T1000 (cell line): ENCODE measurements at regions not wholly inside any gene's neighbourhood (a gene's known extent, or its start where the extent isn't known, plus 50 kb on each side); places are given as distances from the start of the nearest gene placed in this dataset.
"Not testable (repeated sequence)": the region's sequence is repeated elsewhere in the genome, so short reads cannot be mapped to it uniquely, and the experiment has no call there.

Experiments used
- DNase-seq: peaks from one replicate; lab custom pipeline; 2025; ENCODE audit warnings: mixed read lengths; lab: John Stamatoyannopoulos, UW

DNA sequence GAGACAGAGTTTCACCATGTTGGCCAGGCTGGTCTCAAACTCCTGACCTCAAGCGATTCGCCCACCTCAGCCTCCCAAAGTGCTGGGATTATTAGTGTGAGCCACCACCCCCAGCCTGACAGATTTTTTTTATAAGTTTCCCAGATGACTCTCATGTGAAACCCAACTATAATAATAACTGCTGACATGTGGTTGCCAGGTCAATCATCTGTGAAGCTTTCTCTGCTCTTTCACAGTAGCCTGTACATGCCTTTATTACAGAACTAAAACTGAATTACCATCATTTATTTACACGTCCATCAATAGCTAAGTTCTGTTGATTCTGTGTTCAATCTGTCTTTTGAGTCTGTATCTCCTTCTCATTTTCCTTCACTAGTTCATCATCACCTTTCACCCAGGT lies 218.5 kb downstream of the RPS29 start:
- DNase-seq = no peak

DNA sequence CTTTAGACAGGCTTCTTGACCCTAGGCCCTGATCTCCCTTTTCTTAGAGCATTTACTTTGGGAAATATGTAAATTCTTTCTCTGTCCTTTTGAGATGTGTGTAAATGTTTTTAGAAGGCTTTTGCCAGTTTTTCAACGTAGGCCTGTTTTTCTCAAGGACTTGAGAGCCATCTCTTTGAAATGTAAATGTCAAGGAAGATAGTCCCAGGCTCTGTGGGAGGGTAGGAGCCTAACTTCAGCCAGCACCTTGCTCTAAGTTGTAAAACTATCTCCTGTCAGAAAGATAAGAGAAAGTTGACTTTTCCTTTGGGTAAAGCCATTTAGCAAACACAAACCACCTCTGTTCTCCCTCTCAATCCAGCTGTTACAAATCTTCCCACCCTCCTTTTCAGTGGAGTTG lies 219.8 kb downstream of the RPS29 start:
- no peak for DNase-seq

DNA sequence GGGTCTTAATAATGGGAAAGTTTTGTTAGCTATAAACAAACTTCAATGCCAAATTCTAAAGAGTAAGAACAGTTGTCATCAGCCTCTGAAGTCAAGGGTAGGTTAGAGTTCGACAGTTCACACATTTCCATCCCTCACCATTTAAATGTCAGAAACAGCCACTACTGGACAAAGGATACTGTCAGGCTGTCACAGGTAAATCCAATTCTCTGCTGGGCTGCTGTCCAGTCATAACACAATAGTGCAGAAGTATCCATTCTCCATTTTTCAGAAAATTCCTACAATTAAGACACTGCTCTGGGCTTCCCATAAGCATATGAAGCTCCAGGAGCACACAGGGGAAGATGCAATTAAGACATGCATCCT lies 221.4 kb downstream of the RPS29 start:
- DNase-seq = no peak

DNA sequence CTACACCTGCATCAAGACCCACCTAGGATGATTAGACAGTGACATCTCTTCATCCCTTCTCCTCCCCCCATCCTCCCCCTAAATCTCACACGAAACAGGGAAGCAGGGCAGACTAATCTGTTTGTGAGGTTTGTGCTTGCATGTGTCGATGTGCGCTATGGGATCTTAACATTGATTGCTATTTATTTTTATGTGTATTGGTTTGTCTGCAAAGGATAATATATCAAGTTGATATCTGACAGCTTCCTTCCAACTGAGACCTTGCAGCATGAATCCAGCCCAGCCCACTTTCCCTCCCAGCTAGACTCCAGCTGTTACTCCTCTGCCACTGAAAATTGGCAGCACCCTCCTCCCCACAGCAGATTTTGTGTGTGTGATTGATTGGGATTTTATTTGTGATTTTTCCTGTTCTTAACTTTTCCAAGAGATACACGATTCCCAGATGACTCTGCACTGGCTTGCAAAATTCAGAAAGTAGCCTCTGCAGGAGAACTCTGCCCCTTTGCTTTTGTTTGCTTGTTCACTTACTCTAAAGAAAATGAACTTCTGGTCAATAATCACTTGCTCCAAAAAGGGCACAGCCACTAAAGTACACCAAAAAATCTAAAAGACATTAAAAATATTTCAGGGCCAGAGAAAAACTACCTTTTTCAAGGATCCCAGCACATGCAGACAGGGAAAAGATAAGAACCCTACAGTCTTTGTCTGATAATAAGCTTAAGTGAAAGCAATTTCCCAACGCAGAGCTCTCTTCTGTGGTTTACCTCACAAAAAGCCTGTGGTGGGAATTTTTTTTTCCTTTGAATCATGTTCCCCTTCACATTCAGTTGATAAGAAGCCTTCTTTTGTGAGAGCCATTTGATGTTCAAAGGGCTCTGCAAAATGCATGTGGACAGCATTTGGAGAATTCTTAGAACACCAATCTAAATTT lies 222.1 kb downstream of the RPS29 start:
- no peak for DNase-seq

DNA sequence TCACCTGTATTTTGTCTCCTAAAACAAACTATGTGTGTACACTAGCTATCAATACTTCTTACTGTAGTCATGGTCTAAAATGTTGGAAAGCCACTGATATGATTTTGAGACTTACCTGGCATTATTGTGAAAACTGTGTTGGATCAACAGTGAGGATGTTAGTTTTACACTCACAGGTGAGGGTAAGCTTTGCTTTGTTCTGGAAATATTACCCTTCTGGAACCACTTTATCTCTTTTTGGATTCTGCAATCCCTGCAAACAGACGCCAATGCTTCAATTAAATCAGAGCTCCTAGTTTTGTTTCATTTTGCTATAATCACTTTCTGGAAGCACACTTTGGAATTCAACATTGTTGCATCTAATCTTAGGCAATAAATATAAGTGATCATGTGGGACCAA lies 223.3 kb downstream of the RPS29 start:
- DNase-seq = no peak

DNA sequence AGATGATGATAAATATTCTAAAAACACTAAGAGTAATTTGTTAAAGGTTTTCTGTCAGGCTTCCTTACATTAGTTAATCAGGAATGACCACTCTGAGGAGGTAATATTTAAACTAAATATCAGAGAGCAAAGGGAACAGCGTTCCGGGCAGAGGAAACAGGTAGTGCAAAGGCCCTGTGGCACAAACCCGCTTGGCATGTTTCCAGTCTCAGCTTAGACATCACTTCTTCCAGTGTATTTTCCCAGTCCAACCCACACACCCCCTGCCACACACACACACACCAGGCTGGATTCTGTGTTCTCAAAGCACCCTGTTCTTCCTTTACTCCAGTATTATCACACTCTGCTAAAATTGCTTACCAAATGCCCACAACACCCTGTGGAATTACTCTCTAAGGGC lies 247.1 kb downstream of the RPS29 start:
- DNase-seq = no peak

DNA sequence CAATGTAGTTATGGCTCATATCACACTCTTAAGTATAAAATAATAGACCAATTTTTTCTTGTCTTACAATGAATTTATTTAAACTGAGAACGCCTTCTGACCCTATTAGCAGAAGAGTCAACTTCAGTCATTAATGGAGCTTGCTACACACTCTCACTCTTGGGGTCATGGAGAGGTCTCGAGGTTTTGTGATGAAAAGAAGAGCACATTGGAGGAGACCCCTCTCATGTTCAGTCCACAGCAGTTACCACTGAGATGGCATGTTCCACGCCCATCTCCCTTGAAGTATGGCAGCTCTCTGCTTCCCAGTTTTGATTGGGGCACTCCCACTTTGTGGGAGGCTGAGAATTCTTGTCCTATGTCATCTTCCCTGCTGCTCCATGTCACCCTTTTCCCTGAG lies 266.4 kb downstream of the RPS29 start:
- no peak for DNase-seq

DNA sequence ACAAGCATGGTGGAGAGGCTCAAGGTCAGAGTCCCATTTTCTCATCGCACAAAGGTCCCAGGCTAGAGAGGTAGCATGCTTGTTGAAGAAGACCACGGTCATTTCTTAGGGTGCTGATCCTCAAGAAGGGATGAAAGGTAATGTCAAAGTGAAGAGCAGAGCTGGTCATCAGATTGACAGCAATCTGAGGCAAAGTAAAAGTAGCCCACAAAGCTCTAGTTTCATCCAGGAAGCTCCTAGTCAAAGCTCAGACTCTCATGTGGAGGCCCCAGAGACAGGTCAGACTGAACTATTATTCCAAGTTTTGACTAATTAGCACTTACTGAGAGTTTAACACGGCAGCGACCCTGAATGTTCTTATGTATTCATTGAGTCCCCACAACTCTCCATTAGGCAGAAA lies 270.6 kb downstream of the RPS29 start:
- no peak for DNase-seq

DNA sequence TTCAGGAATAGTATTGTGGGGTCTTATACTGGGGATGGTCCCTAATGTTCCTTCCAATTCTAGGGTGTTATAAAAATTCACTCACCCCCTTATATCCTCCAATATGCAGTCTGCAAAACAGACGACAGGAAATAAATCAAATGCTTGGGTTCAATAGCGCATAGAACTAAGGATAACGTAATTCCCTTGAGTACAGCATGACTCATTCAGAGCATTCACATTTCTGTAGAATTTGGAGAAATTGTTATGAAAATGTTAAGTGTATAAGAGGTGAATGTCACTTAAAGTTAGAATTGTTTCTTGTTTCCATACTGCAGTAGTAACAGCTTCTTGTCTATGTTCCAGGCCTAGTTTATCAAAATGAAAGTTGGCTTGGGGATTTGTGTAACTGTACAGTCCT lies 271.4 kb downstream of the RPS29 start:
- no peak for DNase-seq

DNA sequence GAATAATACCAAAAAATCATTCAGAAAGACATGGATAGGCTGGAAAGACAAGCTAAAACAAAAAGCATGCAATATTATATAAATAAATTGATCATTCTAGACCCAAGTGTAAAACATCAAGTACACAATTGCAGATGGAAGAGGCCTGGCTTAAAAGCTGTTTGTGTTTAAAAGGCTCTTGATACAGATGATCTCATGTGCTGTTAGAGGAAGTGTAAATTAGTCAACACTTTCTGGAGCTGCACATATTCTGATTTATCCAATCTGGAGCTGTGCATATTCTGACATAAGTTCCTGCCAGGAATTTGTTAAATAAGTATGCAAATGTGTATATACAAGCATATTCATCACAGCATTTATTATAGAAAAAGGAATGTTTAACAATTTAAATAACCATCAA lies 273.1 kb downstream of the RPS29 start:
- no peak for DNase-seq

DNA sequence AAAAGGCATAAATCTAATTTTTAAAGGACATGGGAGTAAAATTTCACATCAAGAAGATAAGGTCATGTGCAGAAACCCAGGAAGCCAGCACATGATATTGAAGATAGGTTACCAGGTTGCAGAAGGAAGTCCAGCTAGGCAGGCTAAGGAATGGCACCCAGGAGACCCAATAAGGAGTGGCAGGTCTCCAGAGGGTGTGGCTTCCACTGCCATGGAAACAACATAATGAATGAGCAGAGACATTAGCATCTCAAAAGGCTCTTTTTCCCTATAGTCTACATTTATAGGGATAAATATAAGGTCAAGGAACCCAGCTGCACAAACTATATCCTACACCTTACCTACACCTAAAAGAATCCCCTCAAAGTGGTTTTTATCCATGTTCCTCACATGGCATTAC lies 275.9 kb downstream of the RPS29 start:
- DNase-seq = no peak

DNA sequence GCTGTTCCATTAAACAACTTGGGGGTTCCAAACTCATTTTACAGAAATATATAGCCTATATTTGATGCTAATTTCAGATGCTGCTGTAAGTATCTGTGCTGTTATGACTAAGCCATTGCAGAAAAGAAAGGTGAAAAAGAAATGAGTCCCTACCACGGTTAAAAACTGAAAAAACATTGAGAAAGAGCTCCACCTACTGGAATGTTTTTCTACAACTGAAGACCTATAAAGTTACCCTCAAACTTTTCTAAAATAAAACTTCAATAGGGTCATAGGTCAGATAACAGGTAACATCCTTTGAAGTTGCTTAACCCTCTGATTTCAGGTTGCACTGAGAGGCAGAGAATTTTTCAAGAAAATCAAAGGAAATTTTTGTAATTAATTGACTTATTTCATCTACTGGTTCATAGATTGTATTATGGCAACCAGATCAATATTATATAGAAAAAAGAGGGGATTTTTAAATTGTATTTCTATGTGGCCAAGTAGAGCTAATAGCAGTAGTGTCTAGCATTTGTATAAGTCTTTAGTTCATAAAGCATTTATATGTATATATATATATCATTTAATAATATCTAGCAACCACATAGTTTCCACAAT lies 279.9 kb downstream of the RPS29 start:
- DNase-seq = no peak

DNA sequence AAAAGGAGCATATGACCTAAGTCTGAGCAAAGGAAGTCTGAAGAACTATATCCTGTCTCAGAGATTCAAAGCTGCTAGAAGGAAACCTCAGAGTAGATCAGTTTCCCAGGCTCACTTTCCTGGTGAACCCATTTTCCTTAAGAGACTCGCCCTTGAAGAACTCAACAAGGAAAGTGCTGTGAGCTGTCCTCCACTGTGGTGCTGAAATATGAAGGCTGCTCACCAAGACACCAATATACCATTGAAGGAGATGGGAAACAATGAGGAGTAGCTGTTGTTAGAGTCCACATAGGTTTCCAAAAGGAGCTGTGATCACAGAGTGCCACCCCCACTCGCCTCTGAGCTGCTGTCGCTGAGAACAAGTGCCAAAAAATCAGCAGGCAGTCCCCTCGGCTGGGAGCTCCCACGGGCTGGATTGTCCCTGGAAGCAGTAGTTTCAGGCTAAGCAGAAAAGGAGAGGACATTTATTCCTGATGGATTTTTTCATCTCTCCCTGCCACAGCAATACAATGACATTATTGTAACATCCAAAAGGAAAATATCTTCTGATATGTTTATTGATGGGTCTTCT lies 282.1 kb downstream of the RPS29 start:
- peak; percentile 31 for DNase-seq

DNA sequence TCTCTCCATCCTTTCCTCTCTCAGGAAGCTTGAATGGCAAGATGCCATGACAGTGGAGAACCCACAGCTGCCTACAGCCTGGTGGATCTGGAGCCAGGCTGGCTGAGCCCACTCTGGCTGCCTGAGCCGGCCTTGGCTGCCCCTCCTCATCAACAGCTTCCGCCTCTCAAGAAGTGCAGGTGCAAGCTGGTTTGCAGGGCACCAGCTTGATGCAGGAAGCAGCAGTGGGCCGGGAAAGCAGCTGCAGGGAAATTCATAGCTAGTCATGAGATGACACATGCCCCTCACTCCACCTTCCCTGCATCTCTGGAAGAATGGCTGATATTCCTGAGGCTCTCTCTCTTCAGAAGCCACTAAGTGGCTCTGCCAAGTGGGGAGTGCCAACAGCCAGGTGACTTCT lies 289.1 kb downstream of the RPS29 start:
- no peak for DNase-seq

DNA sequence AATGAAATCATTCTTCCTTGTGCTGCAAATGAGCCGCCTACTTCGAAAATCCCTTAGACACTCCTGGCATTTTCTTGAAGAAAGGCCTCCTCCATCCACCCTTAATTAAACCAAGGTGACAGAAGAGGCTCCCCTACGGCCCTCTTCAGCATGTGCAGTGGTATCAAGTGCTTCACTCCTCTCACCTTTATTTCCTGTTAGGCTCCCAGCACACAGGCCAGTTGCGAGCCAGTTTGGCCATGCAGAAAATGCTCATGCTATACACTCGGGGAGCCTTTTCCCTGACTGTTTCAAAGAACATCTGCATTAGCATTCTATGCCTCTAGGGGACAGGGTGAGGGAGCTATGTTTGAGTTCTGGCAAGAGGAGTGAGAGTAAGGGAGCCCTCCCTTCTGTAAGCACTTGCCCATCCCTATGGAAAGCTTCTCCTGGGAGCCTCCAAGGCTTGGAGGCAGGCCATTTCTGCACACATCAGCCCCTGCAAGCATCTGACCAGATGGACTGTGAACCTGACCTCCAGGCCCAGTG lies 291.5 kb downstream of the RPS29 start:
- no peak for DNase-seq

DNA sequence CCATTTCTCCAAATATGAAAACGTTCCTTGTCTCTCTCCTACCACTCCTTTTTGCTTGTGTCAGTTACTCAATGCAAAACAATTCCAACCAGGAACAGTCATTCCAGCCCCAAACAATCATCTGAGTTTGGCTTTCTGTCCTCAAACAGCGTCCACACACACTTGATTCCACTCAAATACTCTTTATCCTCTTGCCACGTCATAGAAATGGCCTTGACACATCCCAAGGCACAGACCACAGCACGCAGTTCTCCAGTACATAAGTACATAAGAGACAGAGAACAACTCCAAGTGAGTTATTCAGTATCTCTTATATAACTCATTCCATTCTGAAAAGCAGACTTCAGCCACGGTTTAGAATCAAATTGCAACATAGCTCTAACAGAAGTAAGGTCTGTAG lies 299.2 kb downstream of the RPS29 start:
- no peak for DNase-seq

DNA sequence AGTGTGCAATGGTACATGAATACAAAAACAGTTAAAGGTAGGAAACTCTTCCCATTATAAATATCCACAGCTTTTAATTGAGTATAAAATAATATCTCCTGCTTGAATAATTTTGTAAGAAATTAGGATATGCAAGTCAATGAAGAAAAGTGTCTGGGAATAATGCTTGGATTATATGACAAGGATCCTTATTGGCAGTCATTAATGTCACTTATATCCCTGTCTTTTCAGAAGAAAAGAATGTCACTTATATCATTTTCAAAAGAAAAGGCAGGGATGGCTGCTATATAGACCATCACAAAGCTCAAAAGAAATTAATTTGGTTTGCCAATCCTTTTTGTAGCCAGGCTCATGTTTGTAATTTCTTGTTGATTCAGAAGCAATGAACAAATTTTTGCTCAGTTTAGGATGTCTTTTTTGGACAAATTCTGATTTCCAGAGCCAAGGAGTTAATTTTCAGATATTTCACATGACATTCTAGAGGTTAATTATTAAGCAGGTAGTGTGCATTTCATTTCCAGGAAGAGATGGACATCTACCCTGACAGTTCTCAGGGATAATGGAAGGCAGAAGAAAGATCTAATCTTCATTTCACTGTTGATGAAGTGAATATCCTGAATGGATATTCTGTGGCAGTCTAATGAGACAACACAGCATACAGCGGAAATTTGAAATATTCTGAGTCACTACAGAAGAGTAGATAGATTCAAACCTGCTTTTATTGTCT lies 299.8 kb downstream of the RPS29 start:
- DNase-seq = no peak

DNA sequence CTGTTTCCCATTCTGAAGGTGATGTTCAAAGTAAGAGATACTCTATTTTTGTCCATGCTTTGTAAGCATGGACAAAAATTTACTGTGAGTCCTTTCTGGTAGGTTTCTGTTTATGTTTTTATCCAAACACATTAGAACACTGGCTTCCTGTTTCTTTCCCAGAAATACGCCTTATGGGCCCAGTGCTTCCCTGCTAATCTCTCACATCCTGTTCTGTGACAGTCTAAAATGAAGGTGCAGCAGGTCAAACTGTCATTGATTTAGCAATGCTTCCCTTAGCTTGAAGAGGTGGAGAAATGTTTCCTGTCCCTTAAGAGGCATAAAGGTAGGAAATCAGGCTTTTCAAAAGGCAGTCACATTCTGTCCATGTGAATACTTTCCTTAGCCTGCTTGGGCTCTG lies 305.6 kb downstream of the RPS29 start:
- no peak for DNase-seq

DNA sequence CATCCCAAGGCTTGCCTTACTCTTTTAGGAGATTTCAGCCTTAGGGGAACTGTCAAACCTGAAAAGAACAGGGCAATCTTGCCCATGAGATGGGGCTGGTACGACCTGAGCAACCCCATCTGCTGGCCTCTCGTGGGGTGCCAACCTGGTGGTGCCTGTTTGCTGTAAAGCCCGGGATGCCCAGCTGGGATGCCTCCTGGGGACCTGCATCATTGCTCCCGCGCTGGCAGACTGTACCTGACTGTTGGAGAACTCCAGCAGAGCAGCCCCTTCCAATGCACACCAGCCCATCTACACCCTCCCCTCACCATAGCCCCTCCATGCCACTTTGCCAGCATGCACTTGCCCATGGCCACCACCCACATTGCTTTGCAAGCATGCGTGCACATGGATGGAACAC lies 335.7 kb downstream of the RPS29 start:
- DNase-seq = no peak

DNA sequence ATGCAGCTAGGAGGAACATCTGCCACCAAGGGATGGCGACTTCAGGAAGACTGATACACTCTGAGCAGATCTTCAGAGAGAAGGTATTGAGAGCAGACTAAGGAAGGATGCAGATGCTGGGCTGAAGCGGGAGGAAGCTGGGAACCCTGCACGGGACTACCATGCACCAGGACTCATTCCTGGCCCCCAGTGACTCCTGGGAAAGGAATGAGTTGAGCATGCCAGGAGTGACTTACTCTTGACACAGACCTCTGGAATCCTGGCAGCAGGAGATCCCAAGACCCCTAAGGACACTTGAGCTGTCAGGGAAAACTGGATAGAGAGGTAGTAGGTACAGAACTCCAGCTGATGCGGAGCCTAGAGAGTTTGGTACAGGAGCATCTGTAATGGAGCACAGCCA lies 336.1 kb downstream of the RPS29 start:
- DNase-seq = peak; percentile 74

DNA sequence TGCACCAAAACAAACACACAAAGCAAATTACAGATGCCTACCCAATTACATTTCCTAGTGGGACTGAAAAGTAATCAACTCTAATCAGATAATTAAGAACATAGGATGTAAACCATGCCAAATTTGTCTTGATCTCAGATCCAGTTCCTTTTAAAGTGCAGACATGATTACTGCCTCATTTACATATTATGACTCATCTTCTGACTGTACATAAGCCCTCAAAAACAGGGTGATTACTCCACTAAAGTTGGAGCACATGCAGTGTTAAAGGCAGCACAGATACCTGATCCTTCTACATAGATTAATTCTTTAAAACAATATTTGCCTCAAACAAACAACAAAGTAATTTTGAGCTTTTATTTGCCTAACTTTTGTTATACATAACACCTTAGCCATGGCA lies 337.2 kb downstream of the RPS29 start:
- DNase-seq = no peak

DNA sequence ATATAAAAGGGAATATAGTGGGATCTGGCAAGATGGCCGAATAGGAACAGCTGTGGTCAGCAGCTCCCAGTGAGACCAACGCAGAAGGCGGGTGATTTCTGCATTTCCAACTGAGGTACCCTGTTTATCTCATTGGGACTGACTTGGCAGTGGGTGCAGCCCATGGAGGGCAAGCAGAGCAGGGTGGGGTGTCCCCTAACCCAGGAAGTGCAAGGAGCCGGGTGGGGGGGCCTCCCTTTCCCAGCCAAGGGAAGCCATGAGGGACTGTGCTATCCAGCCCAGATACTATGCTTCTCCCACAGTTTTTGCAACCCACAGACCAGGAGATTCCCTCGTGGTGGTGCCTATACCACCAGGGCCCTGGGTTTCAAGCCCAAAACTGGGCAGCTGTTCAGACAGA lies 342.4 kb downstream of the RPS29 start:
- not testable (repeated sequence) for DNase-seq

DNA sequence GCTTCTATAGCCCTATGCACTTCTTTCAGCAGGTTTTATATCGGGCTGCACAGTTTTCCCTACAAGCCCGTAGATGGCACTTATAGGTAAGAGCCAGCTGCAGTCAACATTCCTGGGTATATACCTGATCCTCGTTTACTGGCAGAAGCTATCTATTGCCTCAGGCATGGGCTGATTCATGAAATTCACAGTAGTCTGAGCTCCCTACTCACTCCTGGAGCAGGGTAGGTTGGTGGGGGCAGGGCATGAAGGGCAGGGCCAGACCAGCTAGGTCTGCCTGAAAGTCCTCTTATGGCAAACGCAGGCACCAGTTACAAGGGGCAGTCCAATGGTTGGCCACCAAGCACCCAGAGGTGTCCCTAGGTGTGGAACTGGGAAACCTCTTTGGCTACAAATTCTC lies 345.8 kb downstream of the RPS29 start:
- DNase-seq = no peak
